T-helper 1 cell treated with Interleukin-12 subunit alpha and Interleukin-12 subunit beta and Interleukin-4 antibody, amounts not matched to agents 30 ng/mL and 1 ng/mL, for 36 hours (primary cell): ENCODE measurements at regions not wholly inside any gene's neighbourhood (a gene's known extent, or its start where the extent isn't known, plus 50 kb on each side); places are given as distances from the start of the nearest gene placed in this dataset.

ENCODE experiments used
- intact Hi-C: fragments of 100-400 bp; cut with micrococcal nuclease; formaldehyde crosslinking; loops from one replicate; pipeline ENCODE4 v1.15.1; 2024

- intact Hi-C loops, result no loop called here
Measured at GRCh38 chr3:75260-75659, 121.3 kb upstream of the CHL1 start.

DNA sequence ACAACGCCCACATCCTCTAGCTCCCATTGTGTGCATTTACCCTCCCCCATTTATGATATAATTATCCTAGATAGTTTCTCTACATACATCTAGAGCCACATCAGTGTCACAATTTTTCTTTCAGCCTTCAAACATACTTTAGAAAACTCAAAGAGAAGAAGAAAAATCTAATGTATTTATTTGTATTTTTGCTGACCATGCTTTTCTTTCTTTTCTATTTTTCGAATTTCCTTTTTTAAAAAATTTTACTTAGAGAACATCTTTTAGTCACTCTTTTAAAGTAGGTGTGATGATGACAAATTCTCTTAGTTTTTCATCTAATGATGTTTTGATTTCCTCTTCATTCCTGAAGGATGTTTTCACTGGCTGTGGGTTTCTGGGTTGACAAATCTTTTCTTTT, 117.0 kb upstream of the CHL1 start:
- intact Hi-C loops, result no loop called here

- intact Hi-C loops, result no loop called here
Measured at GRCh38 chr3:82508-82907, 114.1 kb upstream of the CHL1 start.

- intact Hi-C loops, result no loop called here
Measured at GRCh38 chr3:83096-83495, 113.5 kb upstream of the CHL1 start.

DNA sequence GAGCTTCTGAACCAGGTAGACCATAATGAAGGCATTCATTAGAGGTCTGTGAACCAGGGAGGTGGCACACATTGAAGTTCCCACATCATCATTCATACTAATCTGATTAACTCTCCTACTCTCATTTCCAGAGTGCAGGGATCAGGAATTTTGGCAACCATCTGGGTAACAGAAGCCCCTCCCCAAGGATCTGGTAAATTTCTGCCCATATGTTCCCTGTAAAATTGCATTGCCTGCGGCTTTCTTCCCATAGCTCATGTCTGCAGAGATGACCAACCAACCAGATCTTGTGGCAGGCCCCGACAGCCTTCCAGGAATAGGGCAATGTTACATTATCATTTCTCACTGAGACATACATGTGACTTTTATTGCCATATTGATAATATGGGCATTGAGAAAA, 111.4 kb upstream of the CHL1 start:
- intact Hi-C loops, result no loop called here

DNA sequence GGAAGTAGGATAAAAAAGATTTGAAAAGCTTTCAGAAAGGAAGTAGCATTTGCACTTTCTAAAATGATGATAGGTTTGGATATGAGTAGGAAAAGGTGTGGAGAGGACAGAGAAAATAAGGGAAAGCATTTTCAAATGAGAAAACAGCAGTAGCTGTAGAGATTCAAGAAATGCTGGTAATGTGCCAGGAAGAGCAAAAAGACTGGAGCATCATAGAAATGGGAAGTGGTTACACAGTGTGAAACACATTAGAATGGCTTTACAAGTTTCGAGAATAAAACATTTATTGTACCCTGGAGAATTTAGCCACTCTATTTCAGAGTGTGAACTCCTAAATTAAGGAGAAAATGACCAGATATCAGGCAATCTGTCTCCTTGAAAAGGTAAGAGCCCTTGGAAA, 108.3 kb upstream of the CHL1 start:
- intact Hi-C loops, result no loop called here

DNA sequence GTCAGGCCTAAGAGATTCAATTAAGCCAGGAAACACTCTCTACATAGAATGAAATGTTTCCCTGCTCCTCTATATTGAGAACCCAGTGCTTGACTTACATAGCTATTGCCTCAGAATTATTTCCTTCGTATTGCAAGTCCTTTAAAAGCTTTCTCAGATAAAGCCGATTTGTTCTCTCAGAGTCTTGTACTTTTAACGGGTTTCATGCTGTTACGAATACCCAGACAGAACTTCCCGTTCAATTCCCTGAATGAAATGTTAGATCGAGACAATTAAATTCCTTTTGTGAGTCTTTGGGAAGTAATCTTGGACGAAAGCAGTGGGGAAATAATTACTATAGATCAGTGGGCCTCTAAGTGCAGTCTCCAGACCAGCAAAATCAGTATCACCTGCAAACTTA, 102.8 kb upstream of the CHL1 start:
- intact Hi-C loops, result no loop called here

DNA sequence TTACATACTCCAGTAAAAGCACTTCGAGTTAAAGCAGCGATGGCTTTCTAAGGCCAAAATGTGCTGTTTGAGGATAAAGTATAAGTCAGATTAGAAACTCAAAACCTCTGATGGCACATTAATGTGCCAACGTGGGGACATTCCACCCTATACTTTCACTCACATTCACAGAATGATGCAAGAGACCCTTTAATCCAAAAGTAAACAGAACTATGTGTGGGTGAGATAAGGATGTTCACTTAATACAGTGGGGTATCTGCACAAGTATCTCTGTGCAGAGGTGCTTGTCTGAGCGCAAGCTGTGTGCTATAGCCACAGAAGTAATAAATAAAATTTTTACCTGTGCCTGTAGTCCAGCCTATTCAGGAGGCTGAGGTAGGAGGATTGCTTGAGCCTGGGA, 100.3 kb upstream of the CHL1 start:
- intact Hi-C loops, result no loop called here

DNA sequence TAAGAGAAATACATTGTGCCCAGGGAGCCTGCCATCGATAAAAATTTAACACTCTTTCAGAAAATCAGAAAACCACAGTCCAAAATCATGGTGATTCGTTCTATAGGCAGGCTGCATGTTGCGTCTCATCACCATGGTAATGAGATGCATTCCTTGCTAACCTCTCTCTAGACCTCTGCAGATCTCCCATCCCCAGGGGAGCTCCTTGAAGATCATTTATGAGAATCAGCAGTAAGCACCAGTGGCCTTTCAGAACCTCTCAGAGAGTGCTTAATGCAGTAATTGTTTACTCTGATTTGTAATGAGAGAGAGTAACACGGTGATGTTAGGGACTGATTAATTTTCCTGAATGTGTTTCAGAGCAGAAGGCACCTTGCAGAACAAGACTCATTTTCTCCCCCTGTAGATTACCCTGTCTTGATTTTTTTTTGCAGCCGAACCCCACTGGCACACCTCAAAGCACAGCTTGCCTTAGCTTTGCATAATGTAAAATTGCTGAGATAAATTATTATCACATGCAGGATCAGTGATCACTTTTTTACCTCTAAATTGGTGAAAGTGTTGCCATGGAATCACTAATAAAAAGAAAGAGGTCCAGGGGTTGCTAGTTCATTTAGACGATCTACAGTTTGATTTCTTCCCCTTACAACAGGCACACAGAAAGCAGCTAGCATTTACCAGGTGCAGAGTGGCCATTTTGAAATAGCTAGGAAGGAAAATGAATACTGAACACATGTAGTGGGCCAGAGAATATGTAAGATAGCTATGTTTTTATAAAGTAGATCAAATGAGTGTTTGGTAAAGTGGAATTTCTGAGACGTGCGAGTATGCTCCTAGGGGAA, 98.9 kb upstream of the CHL1 start:
- intact Hi-C loops, result no loop called here

GRCh38 chr3:98259-98654, 98.3 kb upstream of the CHL1 start:
- intact Hi-C loops, result no loop called here

- intact Hi-C loops, result no loop called here
Measured at GRCh38 chr3:99506-99905, 97.1 kb upstream of the CHL1 start.

DNA sequence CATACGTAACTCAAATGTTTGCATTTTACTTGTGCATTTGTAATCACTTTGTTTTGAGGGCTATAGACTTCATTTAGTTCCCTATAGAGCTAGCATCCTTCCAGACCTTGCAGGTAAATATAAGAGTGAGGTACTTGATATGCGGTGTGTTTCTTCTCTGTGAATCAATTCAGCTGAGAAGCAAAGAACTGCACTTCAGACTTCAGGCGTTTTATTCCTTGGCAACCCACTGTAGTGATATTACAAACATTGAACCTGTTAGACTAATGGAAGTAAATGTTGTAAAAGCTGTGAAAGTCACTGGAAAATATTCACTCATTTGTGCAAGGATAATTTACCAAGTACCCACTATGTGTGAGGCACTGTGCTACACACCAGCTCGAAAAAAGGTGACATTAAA, 94.1 kb upstream of the CHL1 start:
- intact Hi-C loops, result no loop called here

DNA sequence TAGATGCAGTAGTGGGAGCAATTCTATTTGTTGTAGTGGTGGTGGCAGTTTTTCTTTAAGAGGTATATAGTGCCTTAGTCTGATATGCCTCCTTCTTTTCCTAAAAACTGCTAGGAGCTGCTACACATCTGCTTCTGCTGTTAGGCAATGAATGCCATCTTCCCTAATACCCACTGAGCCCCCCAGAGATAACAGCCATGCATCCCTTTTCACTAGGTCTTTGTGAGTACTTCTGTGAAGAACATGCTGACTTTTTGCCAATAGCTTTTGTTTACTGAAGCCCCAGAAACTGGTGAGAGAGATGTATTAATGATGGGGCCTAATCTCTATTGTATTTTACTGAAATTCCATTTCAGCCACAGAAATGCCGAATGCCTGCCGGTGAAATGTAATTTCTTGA, 92.6 kb upstream of the CHL1 start:
- intact Hi-C loops, result no loop called here

- intact Hi-C loops, result no loop called here
Measured at GRCh38 chr3:105585-105984, 91.0 kb upstream of the CHL1 start.

- intact Hi-C loops, result no loop called here
Measured at GRCh38 chr3:106619-107018, 89.9 kb upstream of the CHL1 start.

- intact Hi-C loops, result no loop called here
Measured at GRCh38 chr3:111143-112069, 85.2 kb upstream of the CHL1 start.

GRCh38 chr3:112773-113172, 83.8 kb upstream of the CHL1 start:
- intact Hi-C loops, result no loop called here

- intact Hi-C loops, result no loop called here
Measured at GRCh38 chr3:118666-119065, 77.9 kb upstream of the CHL1 start.

- intact Hi-C loops, result no loop called here
Measured at GRCh38 chr3:123341-123740, 73.2 kb upstream of the CHL1 start.

DNA sequence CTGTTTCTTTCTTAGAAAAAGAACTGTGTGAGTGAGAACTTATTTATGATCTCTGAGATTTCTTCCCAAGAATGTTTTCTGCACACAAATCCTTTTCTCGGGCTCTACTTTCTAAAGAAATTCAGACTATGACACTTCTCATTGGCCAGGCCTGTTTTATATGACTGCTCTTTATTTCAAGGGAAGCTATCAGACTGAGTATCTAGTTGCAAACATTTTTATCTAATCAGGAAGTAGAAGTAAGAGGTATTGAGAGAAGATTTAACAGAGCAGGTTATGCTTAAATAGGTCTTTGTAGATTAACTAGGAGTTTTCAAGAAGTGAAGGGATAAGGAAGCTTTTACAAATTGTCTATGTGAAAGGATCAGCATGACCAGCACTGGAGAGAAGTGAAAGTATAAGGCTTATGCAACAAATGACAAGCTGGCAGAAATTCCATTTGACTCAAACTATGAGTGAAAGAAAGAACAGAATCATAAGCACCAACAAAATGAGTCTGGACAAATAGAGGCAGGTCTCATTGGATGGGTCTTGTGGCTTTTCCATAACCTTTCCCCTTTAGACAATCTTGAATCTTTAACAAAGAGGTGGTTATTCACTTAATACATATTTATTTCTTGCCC, 71.9 kb upstream of the CHL1 start:
- intact Hi-C loops, result no loop called here

DNA sequence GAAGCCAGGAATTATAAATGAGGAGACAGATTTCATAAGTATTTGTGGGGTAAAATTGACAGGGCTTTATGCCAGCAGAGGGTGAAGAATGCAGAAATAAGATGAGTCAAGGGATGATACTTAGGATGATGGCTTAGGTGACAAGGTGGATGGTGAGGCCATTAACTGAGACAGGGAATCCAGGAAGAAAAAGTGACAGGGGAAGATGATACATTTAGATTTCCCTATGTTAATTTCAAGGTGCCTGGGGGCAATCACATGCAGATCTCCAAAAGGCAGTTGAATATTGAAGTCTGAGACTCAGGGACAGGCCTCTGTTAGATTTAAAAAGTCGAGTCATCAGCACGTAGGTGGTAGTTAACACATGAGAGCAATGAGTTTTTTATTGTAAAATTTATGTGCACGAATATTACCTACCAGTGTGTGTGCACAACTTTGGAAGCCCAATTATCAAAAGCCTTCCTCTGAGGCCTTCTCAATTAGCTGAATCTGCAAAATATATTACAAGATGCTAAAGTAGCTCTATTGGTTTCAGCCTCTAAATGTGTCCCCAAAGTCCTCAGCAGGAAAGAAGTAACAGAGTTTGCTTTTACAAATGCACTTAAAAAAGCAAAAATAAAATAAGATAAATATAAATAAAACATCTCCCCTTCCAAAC, 67.9 kb upstream of the CHL1 start:
- intact Hi-C loops, result no loop called here
